Stimulated activated CD4-positive, alpha-beta T cell treated with anti-CD3 and anti-CD28 coated beads, Interleukin-2, amount 100 ng/mL, for 24 hours (primary cell): ENCODE measurements at regions not wholly inside any gene's neighbourhood (a gene's known extent, or its start where the extent isn't known, plus 50 kb on each side); places are given as distances from the start of the nearest gene placed in this dataset.
A peak's percentile ranks its signal among the peaks of the same experiment; 100 is the strongest.

Experiments
- DNase-seq, 2 donors: peaks; one replicate each; pipeline ENCODE4 v3.0.0-alpha.2; 2020

GRCh38 chr9:18235181-18235908 lies 238.6 kb upstream of the ADAMTSL1 start:
- no peak for DNase-seq

- DNase-seq: no peak
These were observed 237.6 kb upstream of the ADAMTSL1 start for GRCh38 chr9:18236336-18236735.

- no peak for DNase-seq
These were observed 236.2 kb upstream of the ADAMTSL1 start for GRCh38 chr9:18237776-18238175.

GRCh38 chr9:18238254-18238653 lies 235.7 kb upstream of the ADAMTSL1 start:
- DNase-seq: no peak

GRCh38 chr9:18238752-18239447 lies 235.1 kb upstream of the ADAMTSL1 start:
- no peak for DNase-seq

GRCh38 chr9:18240213-18240612 lies 233.7 kb upstream of the ADAMTSL1 start:
- DNase-seq: no peak

- no peak for DNase-seq
These were observed 228.0 kb upstream of the ADAMTSL1 start for GRCh38 chr9:18245911-18246310.

GRCh38 chr9:18250053-18250452 lies 223.9 kb upstream of the ADAMTSL1 start:
- DNase-seq: no peak

- DNase-seq: no peak
These were observed 220.0 kb upstream of the ADAMTSL1 start for GRCh38 chr9:18253950-18254349.

- peak; percentile 76 for DNase-seq
These were observed 218.8 kb upstream of the ADAMTSL1 start for GRCh38 chr9:18255158-18255629.

GRCh38 chr9:18255747-18256146 lies 218.2 kb upstream of the ADAMTSL1 start:
- no peak for DNase-seq

GRCh38 chr9:18256568-18256967 lies 217.4 kb upstream of the ADAMTSL1 start:
- DNase-seq: no peak

- DNase-seq: no peak
These were observed 213.4 kb upstream of the ADAMTSL1 start for GRCh38 chr9:18260521-18260920.

GRCh38 chr9:18261181-18261580 lies 212.8 kb upstream of the ADAMTSL1 start:
- DNase-seq: no peak

- no peak for DNase-seq
These were observed 210.6 kb upstream of the ADAMTSL1 start for GRCh38 chr9:18263377-18263776.

GRCh38 chr9:18268381-18268780 lies 205.6 kb upstream of the ADAMTSL1 start:
- DNase-seq: no peak

- DNase-seq: no peak
These were observed 204.4 kb upstream of the ADAMTSL1 start for GRCh38 chr9:18269561-18269960.

GRCh38 chr9:18274693-18275092 lies 199.3 kb upstream of the ADAMTSL1 start:
- no peak for DNase-seq

- DNase-seq: no peak
These were observed 198.5 kb upstream of the ADAMTSL1 start for GRCh38 chr9:18275313-18275990.

- DNase-seq: no peak
These were observed 192.7 kb upstream of the ADAMTSL1 start for GRCh38 chr9:18281291-18281690.

GRCh38 chr9:18294229-18294628 lies 179.7 kb upstream of the ADAMTSL1 start:
- no peak for DNase-seq

- no peak for DNase-seq
These were observed 177.3 kb upstream of the ADAMTSL1 start for GRCh38 chr9:18296702-18297055.

GRCh38 chr9:18297056-18297841 lies 176.7 kb upstream of the ADAMTSL1 start:
- no peak for DNase-seq
